Endothelial cell of umbilical vein (primary cell): ENCODE measurements at regions not wholly inside any gene's neighbourhood (a gene's known extent, or its start where the extent isn't known, plus 50 kb on each side); places are given as distances from the start of the nearest gene placed in this dataset.

Source experiments
- BruUV-seq: library from RNA; stranded (reverse); fragments of 400-500 nt; replicated peaks from 2 replicates; lab custom pipeline; 2021; lab: Mats Ljungman, UMichigan
- CTCF ChIA-PET: fragments of 300-600, 350-600 bp; sonication (Branson Sonifier 250); formaldehyde crosslinking; loops from one replicate; lab custom pipeline; 2021; ENCODE audit warnings: antibody characterized with exemption, inconsistent platforms; lab: Charles Lee
- POLR2A ChIA-PET: fragments of 300-600, 350-600 bp; sonication (Branson Sonifier 250); formaldehyde crosslinking; loops from one replicate; lab custom pipeline; 2021; ENCODE audit warnings: antibody characterized with exemption, inconsistent platforms; lab: Charles Lee
- DNase-seq: peaks from one replicate; pipeline ENCODE4 v3.0.0-alpha.2; 2011; ENCODE audit warnings: low read depth, low spot score
- FAIRE-seq: peaks from 2 replicates; lab custom pipeline; 2011; peaks lifted over from hg19 to GRCh38; lab: Jason Lieb, UNC
- H2AFZ ChIP-seq: 2 replicates; pipeline ENCODE4 v1.6.0; 2012; ENCODE audit warnings: low read depth, low read length, control low read depth, inconsistent platforms
- H3K27ac ChIP-seq: 2 replicates; pipeline ENCODE4 v1.5.1; 2011; ENCODE audit warnings: low read depth, mild to moderate bottlenecking, control low read depth, low read length, moderate library complexity; ENCODE audit not compliant: insufficient read depth
- H3K27me3 ChIP-seq, 2 experiments: 2 replicates each; pipeline versions ENCODE4 v1.6.0 to v1.6.1; 2011; ENCODE audit warnings: low read length in 2 of 2, mixed read lengths in 1 of 2; ENCODE audit not compliant: control insufficient read depth in 2 of 2, insufficient read depth in 2 of 2
- H3K36me3 ChIP-seq, 2 experiments: 2 replicates in 1 of 2; 3 replicates in 1 of 2; pipeline ENCODE4 v1.5.1; 2011; ENCODE audit warnings: low read length in 2 of 2, mild to moderate bottlenecking in 1 of 2, moderate library complexity in 1 of 2; ENCODE audit not compliant: control insufficient read depth in 2 of 2, insufficient read depth in 2 of 2; ENCODE audit errors: extremely low read depth in 1 of 2
- H3K4me1 ChIP-seq: 3 replicates; pipeline ENCODE4 v1.5.1; 2011; ENCODE audit warnings: mild to moderate bottlenecking, low read length; ENCODE audit not compliant: control insufficient read depth, insufficient read depth; ENCODE audit errors: extremely low read depth
- H3K4me2 ChIP-seq: 2 replicates; pipeline ENCODE4 v1.6.1; 2011; ENCODE audit warnings: low read length, control low read depth, mixed read lengths; ENCODE audit not compliant: insufficient read depth
- H3K4me3 ChIP-seq, 3 experiments: fragments of 200-600 bp in 1 of 3; sonication (generic), shearing (Covaris generic) in 1 of 3; replicated peaks in 1 of 3; 2 replicates each; pipeline ENCODE4 v1.5.1; 2011 to 2016; ENCODE audit warnings: control low read depth in 3 of 3, low read length in 3 of 3, mild to moderate bottlenecking in 2 of 3, inconsistent platforms in 1 of 3, low read depth in 1 of 3, moderate library complexity in 1 of 3; ENCODE audit not compliant: insufficient read depth in 1 of 3
- H3K79me2 ChIP-seq: 2 replicates; pipeline ENCODE4 v1.6.0; 2012; ENCODE audit warnings: low read length, inconsistent platforms; ENCODE audit not compliant: control insufficient read depth, insufficient read depth
- H3K9ac ChIP-seq: replicated peaks from 2 replicates; pipeline ENCODE3; 2011; ENCODE audit warnings: low read length, control low read depth; ENCODE audit not compliant: insufficient read depth; ENCODE audit errors: extremely low read depth
- H3K9me1 ChIP-seq: replicated peaks from 3 replicates; pipeline ENCODE4 v1.6.0; 2011; ENCODE audit warnings: mild to moderate bottlenecking, low read length; ENCODE audit not compliant: control insufficient read depth, insufficient read depth; ENCODE audit errors: extremely low read depth
- H3K9me3 ChIP-seq: replicated peaks from 2 replicates; pipeline ENCODE4 v1.5.1; 2012; ENCODE audit warnings: low read length, inconsistent platforms; ENCODE audit not compliant: control insufficient read depth, insufficient read depth
- H4K20me1 ChIP-seq: replicated peaks from 2 replicates; pipeline ENCODE3; 2011; ENCODE audit warnings: mild to moderate bottlenecking, low read length; ENCODE audit not compliant: control insufficient read depth, insufficient read depth; ENCODE audit errors: extremely low read depth
- CTCF ChIP-seq, 2 donors: IDR thresholded peaks; 1 replicate in 1 of 2; 2 replicates in 1 of 2; pipeline ENCODE4 v1.5.1; 2011; ENCODE audit warnings: low read length in 2 of 2, mild to moderate bottlenecking in 2 of 2, moderate library complexity in 2 of 2, control low read depth in 1 of 2, inconsistent platforms in 1 of 2, low read depth in 1 of 2; ENCODE audit not compliant: insufficient read depth in 1 of 2; ENCODE audit errors: extremely low read depth in 1 of 2
- EZH2 ChIP-seq: IDR thresholded peaks from 2 replicates; pipeline ENCODE4 v1.6.1; 2012; ENCODE audit warnings: borderline replicate concordance, low read depth, mild to moderate bottlenecking, moderate library complexity, low read length, inconsistent platforms; ENCODE audit not compliant: severe bottlenecking
- FOS ChIP-seq: IDR thresholded peaks from 2 replicates; pipeline ENCODE4 v1.6.1; 2011; ENCODE audit warnings: mild to moderate bottlenecking, low read length, moderate library complexity, borderline replicate concordance; ENCODE audit not compliant: insufficient read depth
- GATA2 ChIP-seq: IDR thresholded peaks from 2 replicates; pipeline ENCODE4 v1.7.0; 2011; ENCODE audit warnings: low read depth, mild to moderate bottlenecking, moderate library complexity, mixed read lengths, low read length; ENCODE audit not compliant: insufficient read length, insufficient read depth
- JUN ChIP-seq: IDR thresholded peaks from 2 replicates; pipeline ENCODE4 v1.6.1; 2011; ENCODE audit warnings: borderline replicate concordance, low read depth; ENCODE audit not compliant: insufficient read length, insufficient read depth
- MYC ChIP-seq: IDR thresholded peaks from one replicate; pipeline ENCODE4 v1.6.1; 2011; ENCODE audit warnings: mild to moderate bottlenecking, low read depth, low read length
- POLR2A ChIP-seq: IDR thresholded peaks from 2 replicates; pipeline ENCODE4 v1.6.1; 2012; ENCODE audit warnings: low read depth, mild to moderate bottlenecking, control low read depth, low read length
- POLR2AphosphoS5 ChIP-seq: IDR thresholded peaks from 2 replicates; pipeline ENCODE4 v1.6.1; 2012; ENCODE audit warnings: low read depth, mild to moderate bottlenecking, control low read depth, low read length, moderate library complexity; ENCODE audit not compliant: insufficient read depth
- dilution Hi-C: fragments of 300-500 bp; cut with MboI; formaldehyde crosslinking; loops from one replicate; pipeline ENCODE4 v1.15.0; 2019; ENCODE audit warnings: low sequenced_read_pairs; ENCODE audit not compliant: extremely low pct_ligation_motif_present
- intact Hi-C: fragments of 100-400 bp; cut with micrococcal nuclease; formaldehyde crosslinking; loops from one replicate; pipeline ENCODE4 v1.10.0; 2022
- TF ChIP-seq, protein P1 (sequence below): IDR thresholded peaks from 2 replicates; pipeline ENCODE4 v1.6.1; 2011; ENCODE audit not compliant: insufficient read depth, insufficient read length

- ChIA-PET POLR2A (no interaction called here), CTCF (no interaction called here)
- BruUV-seq: no TSS peak
- H3K9ac ChIP-seq: no peak overlapping the region
- no peaks in the 10 kb centered on the region for H3K79me2 ChIP-seq
- no peak overlapping the region for H2AFZ ChIP-seq
- dilution Hi-C loops: no loop called here
- no peak overlapping the region for H3K4me3 ChIP-seq
- TF ChIP-seq, protein P1, sequence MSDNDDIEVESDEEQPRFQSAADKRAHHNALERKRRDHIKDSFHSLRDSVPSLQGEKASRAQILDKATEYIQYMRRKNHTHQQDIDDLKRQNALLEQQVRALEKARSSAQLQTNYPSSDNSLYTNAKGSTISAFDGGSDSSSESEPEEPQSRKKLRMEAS: no peak
- TF ChIP-seq CTCF (IDR thresholded peaks at IDR 0.05; ENCODE audit: extremely low read depth in 1 of 2, insufficient read depth in 1 of 2, low read depth in 1 of 2, low read length in 2 of 2): no peak
- TF ChIP-seq EZH2: no peak
- no peak for TF ChIP-seq FOS
- no peak for TF ChIP-seq GATA2
- no peak for TF ChIP-seq JUN
- no peak for TF ChIP-seq POLR2AphosphoS5
- no peak for TF ChIP-seq MYC
- TF ChIP-seq POLR2A: no peak
- peaks cover 3% of the 10 kb centered on the region for H3K9me3 ChIP-seq
- no peaks in the 10 kb centered on the region for H4K20me1 ChIP-seq
- FAIRE-seq (no peak), DNase-seq (no peak)
- intact Hi-C loops: no loop called here
- no peaks in the 10 kb centered on the region for H3K27me3 ChIP-seq
- no peaks in the 10 kb centered on the region for H3K9me1 ChIP-seq
- H3K27ac ChIP-seq: no peak overlapping the region
- no peaks in the 10 kb centered on the region for H3K36me3 ChIP-seq
- no peak overlapping the region for H3K4me2 ChIP-seq
- H3K4me1 ChIP-seq: no peaks in the 10 kb centered on the region
These were observed 116.5 kb upstream of the ATP10B start for GRCh38 chr5:160968480-160968879.
